Bronchial epithelial cell (primary cell): ENCODE measurements at regions not wholly inside any gene's neighbourhood (a gene's known extent, or its start where the extent isn't known, plus 50 kb on each side); places are given as distances from the start of the nearest gene placed in this dataset.
A peak's percentile ranks its signal among the peaks of the same experiment; 100 is the strongest.

ENCODE experiments used
- DNase-seq: peaks from one replicate; pipeline ENCODE4 v3.0.0-alpha.2; 2010; ENCODE audit warnings: low read depth
- FAIRE-seq: peaks from 2 replicates; lab custom pipeline; 2011; peaks lifted over from hg19 to GRCh38; lab: Jason Lieb, UNC
- H3K27me3 ChIP-seq: 2 replicates; pipeline ENCODE4 v1.5.1; 2011; ENCODE audit warnings: low read length; ENCODE audit not compliant: control insufficient read depth, insufficient read depth
- H3K36me3 ChIP-seq: 2 replicates; pipeline ENCODE4 v1.5.1; 2011; ENCODE audit warnings: low read length; ENCODE audit not compliant: control insufficient read depth, insufficient read depth
- H3K4me3 ChIP-seq: 2 replicates; pipeline ENCODE4 v1.5.1; 2011; ENCODE audit warnings: mild to moderate bottlenecking, low read depth, low read length, control low read depth
- TF ChIP-seq, protein P1 (sequence below): IDR thresholded peaks from 2 replicates; pipeline ENCODE4 v1.5.1; 2011; ENCODE audit warnings: mild to moderate bottlenecking, moderate library complexity, low read length, control low read depth, inconsistent platforms; ENCODE audit not compliant: insufficient read depth, severe bottlenecking

DNA sequence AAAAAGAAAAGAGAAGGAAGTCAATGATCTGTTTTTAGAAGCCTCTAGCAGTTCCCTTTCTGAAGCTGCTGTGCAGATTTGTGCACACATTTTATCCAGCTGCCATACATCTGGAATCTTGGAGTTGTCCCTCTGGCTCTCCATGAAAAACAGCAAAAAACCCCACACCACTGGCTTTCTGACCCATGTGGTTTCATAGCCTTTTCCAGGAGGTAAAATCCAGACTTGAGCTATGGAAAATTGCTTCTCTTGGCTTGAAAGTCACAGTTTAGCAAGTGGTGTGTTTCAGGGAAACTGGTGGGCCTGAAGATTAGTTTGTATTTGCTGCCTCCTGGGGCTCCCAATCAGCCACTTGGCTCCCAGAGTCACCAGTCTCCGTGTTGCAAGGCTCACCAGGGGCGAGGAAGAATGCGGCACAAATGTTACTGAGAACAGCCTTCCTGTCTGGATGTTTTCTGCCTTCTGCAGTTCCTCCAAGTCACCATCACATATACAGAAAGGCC is 50.1 kb upstream of the ADRB1 start:
- Histone ChIP-seq H3K4me3 (no peak overlapping the region), H3K27me3 (peaks cover 10% of the 10 kb centered on the region), H3K36me3 (no peaks in the 10 kb centered on the region)
- TF ChIP-seq, protein P1, sequence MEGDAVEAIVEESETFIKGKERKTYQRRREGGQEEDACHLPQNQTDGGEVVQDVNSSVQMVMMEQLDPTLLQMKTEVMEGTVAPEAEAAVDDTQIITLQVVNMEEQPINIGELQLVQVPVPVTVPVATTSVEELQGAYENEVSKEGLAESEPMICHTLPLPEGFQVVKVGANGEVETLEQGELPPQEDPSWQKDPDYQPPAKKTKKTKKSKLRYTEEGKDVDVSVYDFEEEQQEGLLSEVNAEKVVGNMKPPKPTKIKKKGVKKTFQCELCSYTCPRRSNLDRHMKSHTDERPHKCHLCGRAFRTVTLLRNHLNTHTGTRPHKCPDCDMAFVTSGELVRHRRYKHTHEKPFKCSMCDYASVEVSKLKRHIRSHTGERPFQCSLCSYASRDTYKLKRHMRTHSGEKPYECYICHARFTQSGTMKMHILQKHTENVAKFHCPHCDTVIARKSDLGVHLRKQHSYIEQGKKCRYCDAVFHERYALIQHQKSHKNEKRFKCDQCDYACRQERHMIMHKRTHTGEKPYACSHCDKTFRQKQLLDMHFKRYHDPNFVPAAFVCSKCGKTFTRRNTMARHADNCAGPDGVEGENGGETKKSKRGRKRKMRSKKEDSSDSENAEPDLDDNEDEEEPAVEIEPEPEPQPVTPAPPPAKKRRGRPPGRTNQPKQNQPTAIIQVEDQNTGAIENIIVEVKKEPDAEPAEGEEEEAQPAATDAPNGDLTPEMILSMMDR: no peak
- FAIRE-seq: peak; percentile 36
- no peak for DNase-seq
